DMS79 treated with DMSO at 0.1 percent for 48 hours (cell line): ENCODE measurements at regions not wholly inside any gene's neighbourhood (a gene's known extent, or its start where the extent isn't known, plus 50 kb on each side); places are given as distances from the start of the nearest gene placed in this dataset.
"Not testable (repeated sequence)": the region's sequence is repeated elsewhere in the genome, so short reads cannot be mapped to it uniquely, and the experiment has no call there.

Source experiments
- DNase-seq: peaks from one replicate; lab custom pipeline; 2025; lab: John Stamatoyannopoulos, UW

- DNase-seq = no peak
These were observed 1650.5 kb upstream of the LRRTM3 start for GRCh38 chr10:65275296-65275695.

- DNase-seq = no peak
These were observed 1641.3 kb upstream of the LRRTM3 start for GRCh38 chr10:65284495-65285041.

- not testable (repeated sequence) for DNase-seq
These were observed 1640.1 kb upstream of the LRRTM3 start for GRCh38 chr10:65285726-65286125.

- no peak for DNase-seq
These were observed 1634.5 kb upstream of the LRRTM3 start for GRCh38 chr10:65291286-65291685.

DNA sequence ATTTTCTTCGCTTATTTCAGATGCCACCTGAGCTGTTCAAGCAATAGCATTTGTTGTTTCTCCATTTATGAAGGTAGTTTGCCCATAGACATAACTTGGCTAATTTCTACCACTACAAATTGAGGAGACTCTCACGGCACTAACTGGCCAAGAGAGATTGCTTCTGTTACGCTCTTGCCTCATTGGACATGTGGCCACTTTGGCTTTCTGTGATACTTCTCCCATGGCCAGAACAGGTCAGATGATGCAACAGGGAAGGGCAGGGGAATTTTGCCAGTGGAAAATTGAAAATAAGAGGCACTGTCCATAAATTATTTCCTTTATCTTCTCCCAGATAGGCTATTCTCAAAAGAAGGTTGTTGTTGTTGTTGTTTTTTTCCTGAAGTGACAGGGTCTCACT lies 1633.3 kb upstream of the LRRTM3 start:
- DNase-seq = no peak

DNA sequence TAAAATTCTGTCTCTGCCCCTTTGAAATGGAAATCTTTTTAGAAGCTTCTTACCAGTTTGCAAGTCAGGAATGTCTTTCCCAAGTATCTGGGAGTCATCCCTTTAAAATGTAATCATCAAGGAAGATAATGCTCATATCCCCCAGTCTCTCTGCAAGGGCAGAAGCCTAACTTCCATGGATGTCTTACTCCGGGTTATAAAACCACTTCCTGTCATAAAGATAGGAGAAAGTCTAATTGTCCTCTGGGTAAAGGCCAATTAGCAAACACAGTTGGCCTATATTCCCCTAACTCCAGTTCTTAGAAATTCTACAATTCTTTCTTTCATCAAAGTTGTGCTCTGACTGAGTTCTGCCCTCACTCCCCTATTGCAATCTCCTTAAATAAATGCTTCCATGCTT lies 1631.5 kb upstream of the LRRTM3 start:
- DNase-seq = no peak

- no peak for DNase-seq
These were observed 1624.7 kb upstream of the LRRTM3 start for GRCh38 chr10:65301181-65301580.

- DNase-seq = no peak
These were observed 1619.6 kb upstream of the LRRTM3 start for GRCh38 chr10:65306201-65306600.

GRCh38 chr10:65312876-65313275 lies 1613.0 kb upstream of the LRRTM3 start:
- no peak for DNase-seq

DNA sequence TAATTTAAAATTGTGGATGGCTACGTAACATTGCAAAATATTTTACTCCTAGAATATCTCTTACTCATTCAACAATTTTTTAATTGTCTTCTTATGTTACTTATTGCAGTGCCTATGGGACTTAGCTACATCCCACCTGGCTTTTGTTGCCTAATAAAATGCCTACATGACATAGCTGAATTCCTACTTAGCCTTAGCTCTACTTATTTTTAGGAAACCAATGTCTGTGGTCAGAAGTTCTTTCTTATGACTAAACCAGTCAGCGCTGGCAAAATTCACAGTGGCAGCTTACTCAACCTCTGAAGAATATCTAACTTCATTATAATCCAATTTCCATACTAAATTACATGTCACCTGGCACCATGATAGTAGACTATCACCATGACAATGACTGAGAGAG lies 1612.4 kb upstream of the LRRTM3 start:
- no peak for DNase-seq

GRCh38 chr10:65314253-65314652 lies 1611.6 kb upstream of the LRRTM3 start:
- no peak for DNase-seq

DNA sequence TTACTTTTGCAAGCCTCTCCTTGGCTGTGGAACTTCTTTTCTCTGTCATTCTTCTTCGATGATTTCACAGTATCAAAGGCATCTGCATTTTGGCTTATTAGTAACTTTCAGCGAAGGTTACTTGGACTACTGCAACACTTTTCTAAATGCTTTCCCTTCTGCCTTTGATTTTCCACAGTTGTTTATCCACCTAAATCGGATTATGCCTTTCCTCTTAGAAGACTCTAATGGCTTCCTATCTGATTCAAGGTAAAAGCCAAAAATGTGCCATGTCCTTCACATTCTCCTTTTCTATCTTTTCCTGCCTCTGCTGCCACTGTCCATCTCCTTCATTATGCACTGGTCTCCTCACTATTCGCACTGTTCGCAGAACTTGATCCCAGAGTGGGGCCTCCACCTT lies 1606.3 kb upstream of the LRRTM3 start:
- DNase-seq = no peak

GRCh38 chr10:65320236-65321026 lies 1605.4 kb upstream of the LRRTM3 start:
- DNase-seq = no peak

- no peak for DNase-seq
These were observed 1602.0 kb upstream of the LRRTM3 start for GRCh38 chr10:65323802-65324201.

DNA sequence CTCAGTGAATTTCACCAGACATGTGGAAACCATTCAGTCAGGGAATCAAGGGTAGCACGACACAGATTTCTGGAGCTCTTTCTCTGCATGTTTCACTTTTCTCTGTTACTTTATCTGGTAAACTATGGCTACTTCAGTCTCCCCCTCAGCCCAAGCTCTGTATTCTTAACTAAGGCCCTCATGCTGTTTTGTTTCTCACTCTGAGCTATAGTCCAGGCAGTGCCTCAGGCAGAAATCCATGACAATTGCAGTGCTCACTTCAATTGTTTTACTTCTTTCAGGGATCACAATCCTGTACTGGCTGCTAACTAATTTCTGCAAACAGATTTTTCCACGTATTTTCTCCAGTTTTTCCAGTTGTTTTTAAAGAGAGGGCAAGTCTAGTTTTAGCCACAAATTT lies 1599.9 kb upstream of the LRRTM3 start:
- no peak for DNase-seq

DNA sequence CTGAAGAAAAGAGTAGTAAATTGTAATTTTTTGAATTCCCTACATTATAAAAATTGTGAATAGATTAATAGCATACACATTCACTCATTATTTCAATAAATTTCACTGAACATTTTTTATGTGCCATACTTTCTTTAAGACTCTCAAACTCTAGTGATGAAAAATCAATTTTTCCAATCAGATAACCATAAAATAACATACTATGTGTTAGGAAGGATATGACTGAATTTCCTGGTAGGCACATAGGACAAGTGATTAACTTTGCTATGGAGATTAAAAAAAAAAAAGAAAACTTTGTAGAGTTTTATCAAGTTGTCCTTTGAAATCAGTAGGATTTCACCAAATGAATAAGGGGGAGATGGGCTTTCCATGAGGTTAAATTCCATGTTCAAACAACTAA lies 1597.3 kb upstream of the LRRTM3 start:
- no peak for DNase-seq

GRCh38 chr10:65335311-65335710 lies 1590.5 kb upstream of the LRRTM3 start:
- no peak for DNase-seq

DNA sequence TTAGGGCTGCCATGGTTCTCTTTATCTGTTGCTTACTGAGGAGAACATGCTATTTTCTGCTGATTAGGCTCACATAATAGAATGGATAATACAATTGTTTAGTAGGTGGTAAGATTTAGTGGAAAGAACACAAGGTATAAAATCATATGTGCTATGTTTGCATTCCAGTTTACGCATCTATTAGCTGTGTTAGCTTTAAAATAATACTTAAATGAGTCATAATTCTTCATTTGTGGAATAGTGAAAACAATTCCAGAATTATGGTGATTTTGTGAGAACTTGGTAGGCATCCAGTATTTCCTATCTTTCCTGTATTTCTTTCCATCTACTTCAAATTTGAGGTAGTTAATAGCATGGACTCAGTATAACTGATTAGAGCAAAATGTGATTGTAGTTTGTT lies 1585.5 kb upstream of the LRRTM3 start:
- no peak for DNase-seq

DNA sequence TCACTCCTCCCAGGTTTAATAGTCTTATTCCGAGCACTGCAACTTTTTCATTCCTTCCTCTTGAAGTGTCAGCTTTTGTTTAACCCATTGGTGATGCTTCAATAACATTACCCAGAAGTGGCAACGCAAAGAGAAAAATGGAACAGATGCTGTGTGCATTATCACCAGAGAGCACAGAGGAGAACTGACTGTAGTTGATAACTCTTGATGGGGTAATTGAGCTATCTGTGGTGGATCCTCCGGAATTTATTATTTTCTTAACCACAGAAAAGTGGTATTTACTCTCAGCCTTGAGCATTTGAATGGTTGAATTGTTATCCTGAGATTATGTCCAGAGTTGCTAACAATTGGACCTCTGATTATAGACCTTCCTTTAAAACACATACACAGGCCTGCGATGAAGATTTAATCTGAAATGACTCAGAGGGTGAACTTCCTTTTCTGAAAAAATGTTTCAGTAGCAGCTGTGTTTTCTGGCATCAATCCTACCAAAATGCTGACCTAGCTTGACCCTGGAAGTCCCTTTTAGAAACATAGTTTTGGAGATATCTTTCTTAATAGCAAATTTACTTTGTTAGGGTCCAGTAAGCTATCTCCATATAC lies 1584.4 kb upstream of the LRRTM3 start:
- no peak for DNase-seq

DNA sequence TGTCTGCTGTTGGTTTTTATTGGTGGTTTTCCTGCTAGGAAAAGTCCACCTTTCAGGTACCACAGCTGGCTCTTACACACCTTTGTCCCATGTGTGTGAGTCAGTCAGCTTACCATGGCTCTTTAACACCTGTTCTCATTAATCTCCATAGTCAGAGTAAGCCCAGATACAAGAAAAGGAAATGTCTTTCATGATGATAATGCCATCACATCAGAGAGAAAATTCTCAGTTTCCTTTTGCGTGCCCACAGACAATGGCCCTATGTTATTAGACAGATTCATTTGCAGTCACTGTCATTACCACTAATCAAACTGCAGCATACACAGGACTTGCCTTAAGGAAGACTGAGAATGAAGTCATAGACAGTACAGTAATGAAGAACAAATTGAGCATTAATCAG lies 1583.6 kb upstream of the LRRTM3 start:
- DNase-seq = no peak

- no peak for DNase-seq
These were observed 1579.4 kb upstream of the LRRTM3 start for GRCh38 chr10:65346466-65346865.

DNA sequence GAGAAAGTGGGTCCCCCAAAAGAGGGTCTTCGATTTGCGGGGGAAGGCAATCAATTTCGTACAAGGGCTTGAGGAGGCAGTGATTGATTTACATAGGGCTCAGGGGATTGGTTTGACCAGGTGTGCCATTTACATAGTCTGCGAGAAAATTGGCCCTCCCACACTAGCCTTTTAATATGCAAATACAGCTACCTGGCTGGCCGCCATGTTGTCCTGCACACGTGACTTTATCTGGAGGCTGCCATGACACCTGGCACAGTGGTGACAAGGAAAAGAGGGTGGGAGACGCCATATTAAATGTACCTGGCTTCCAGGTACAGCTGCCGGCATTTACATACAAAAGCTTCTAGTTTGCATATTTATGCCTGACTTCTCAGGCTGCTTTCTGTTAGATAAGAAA lies 1577.2 kb upstream of the LRRTM3 start:
- no peak for DNase-seq

DNA sequence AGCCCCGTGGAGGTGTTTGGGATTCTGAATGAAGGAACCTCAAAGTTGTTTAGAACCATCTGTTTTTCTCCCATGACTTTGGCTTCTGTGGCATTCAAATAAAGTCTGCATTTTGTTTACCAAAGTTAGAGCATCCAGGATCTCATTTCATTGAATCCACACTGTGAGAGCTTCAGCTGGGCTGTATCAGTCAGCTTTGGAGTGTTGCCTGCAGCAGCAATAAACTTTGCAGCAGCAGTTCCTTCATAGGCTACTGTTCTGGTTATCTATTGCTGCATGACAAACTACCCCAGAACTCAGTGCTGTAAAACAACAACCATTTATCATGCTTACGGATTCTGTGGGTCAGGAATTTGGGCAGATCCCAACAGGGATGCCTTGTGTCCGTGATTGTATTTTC lies 1575.2 kb upstream of the LRRTM3 start:
- no peak for DNase-seq
